Thoracic aorta (tissue), 2 donors: ENCODE measurements at regions not wholly inside any gene's neighbourhood (a gene's known extent, or its start where the extent isn't known, plus 50 kb on each side); places are given as distances from the start of the nearest gene placed in this dataset.

Experiments used
- ATAC-seq: fragments of 150-250 bp; one replicate; pipeline ENCODE4 v1.8.0; 2017; ENCODE audit warnings: low read depth; ENCODE audit not compliant: insufficient number of reproducible peaks, low FRiP score
- DNase-seq: peaks from one replicate; pipeline ENCODE4 v3.0.0-alpha.2; 2020; ENCODE audit warnings: low spot score
- H3K27ac ChIP-seq, 2 donors: fragments of 200-600 bp; sonication (generic); 1 replicate in 1 of 2; 2 replicates in 1 of 2; pipeline ENCODE4 v1.5.1; 2016; ENCODE audit warnings: mild to moderate bottlenecking in 2 of 2, moderate library complexity in 2 of 2
- H3K27me3 ChIP-seq: fragments of 200-600 bp; sonication (generic); replicated peaks from 2 replicates; pipeline ENCODE4 v1.6.0; 2016; ENCODE audit warnings: mild to moderate bottlenecking; ENCODE audit not compliant: insufficient read depth
- H3K36me3 ChIP-seq: fragments of 200-600 bp; sonication (generic); one replicate; pipeline ENCODE4 v1.5.1; 2016
- H3K4me1 ChIP-seq, 2 donors: fragments of 200-600 bp; sonication (generic); 1 replicate in 1 of 2; 2 replicates in 1 of 2; pipeline versions ENCODE4 v1.5.1 to v1.6.0; 2016; ENCODE audit warnings: low read depth in 2 of 2, mild to moderate bottlenecking in 1 of 2; ENCODE audit not compliant: control insufficient read depth in 1 of 2
- H3K4me3 ChIP-seq: fragments of 200-600 bp; sonication (generic); 2 replicates; pipeline ENCODE4 v1.5.1; 2016; ENCODE audit warnings: mild to moderate bottlenecking
- H3K9me3 ChIP-seq: fragments of 200-600 bp; sonication (generic); 2 replicates; pipeline ENCODE4 v1.5.1; 2016
- TF ChIP-seq, protein P1 (sequence below): fragments of 200-600 bp; sonication (generic); IDR thresholded peaks from one replicate; pipeline ENCODE4 v1.5.1; 2019; ENCODE audit warnings: antibody characterized with exemption

- no peak overlapping the region for H3K27ac ChIP-seq
- no peaks in the 10 kb centered on the region for H3K36me3 ChIP-seq
- DNase-seq: no peak
- H3K9me3 ChIP-seq: no peaks in the 10 kb centered on the region
- TF ChIP-seq, protein P1, sequence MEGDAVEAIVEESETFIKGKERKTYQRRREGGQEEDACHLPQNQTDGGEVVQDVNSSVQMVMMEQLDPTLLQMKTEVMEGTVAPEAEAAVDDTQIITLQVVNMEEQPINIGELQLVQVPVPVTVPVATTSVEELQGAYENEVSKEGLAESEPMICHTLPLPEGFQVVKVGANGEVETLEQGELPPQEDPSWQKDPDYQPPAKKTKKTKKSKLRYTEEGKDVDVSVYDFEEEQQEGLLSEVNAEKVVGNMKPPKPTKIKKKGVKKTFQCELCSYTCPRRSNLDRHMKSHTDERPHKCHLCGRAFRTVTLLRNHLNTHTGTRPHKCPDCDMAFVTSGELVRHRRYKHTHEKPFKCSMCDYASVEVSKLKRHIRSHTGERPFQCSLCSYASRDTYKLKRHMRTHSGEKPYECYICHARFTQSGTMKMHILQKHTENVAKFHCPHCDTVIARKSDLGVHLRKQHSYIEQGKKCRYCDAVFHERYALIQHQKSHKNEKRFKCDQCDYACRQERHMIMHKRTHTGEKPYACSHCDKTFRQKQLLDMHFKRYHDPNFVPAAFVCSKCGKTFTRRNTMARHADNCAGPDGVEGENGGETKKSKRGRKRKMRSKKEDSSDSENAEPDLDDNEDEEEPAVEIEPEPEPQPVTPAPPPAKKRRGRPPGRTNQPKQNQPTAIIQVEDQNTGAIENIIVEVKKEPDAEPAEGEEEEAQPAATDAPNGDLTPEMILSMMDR: no peak
- H3K27me3 ChIP-seq: no peaks in the 10 kb centered on the region
- H3K4me1 ChIP-seq: peaks cover 12 to 46% of the 10 kb centered on the region in 2 donors
- no peak for ATAC-seq
- H3K4me3 ChIP-seq: no peak overlapping the region
Measured at GRCh38 chr6:15793826-15794225, 131.0 kb upstream of the DTNBP1 start.

- peak overlapping the region in 1 of 2 donors; percentile 14 for H3K27ac ChIP-seq
- H3K4me3 ChIP-seq: no peak overlapping the region
- DNase-seq: no peak
- TF ChIP-seq, protein P1: no peak
- no peak for ATAC-seq
- H3K4me1 ChIP-seq: peaks cover 12 to 46% of the 10 kb centered on the region in 2 donors
- no peaks in the 10 kb centered on the region for H3K9me3 ChIP-seq
- H3K27me3 ChIP-seq: no peaks in the 10 kb centered on the region
- no peaks in the 10 kb centered on the region for H3K36me3 ChIP-seq
Measured at GRCh38 chr6:15793288-15793687, 130.5 kb upstream of the DTNBP1 start.

DNA sequence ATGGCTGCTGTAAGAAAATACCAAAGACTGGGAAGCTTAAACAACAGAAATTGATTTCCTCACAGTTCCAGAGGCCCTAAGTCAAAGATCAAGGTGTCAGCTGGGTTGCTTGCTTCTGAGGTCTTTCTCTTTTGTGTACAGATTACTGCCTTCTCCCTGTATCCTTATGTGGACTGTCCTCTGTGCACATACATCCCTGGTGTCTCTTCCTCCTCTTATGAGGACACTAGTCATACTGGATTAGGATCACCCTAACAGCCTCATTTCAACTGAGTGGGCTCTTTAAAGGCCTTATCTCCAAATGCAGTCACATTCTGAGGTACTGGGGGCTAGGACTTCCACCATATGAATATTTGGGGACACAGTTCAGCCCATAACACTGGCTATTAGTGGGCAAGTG is 130.0 kb upstream of the DTNBP1 start:
- Histone ChIP-seq H3K4me3 (no peak overlapping the region), H3K4me1 (peaks cover 12 to 45% of the 10 kb centered on the region in 2 donors), H3K27ac (peak overlapping the region in 1 of 2 donors; percentile 14), H3K27me3 (no peaks in the 10 kb centered on the region), H3K9me3 (no peaks in the 10 kb centered on the region), H3K36me3 (no peaks in the 10 kb centered on the region)
- DNase-seq (no peak), ATAC-seq (no peak)
- TF ChIP-seq, protein P1: no peak

DNA sequence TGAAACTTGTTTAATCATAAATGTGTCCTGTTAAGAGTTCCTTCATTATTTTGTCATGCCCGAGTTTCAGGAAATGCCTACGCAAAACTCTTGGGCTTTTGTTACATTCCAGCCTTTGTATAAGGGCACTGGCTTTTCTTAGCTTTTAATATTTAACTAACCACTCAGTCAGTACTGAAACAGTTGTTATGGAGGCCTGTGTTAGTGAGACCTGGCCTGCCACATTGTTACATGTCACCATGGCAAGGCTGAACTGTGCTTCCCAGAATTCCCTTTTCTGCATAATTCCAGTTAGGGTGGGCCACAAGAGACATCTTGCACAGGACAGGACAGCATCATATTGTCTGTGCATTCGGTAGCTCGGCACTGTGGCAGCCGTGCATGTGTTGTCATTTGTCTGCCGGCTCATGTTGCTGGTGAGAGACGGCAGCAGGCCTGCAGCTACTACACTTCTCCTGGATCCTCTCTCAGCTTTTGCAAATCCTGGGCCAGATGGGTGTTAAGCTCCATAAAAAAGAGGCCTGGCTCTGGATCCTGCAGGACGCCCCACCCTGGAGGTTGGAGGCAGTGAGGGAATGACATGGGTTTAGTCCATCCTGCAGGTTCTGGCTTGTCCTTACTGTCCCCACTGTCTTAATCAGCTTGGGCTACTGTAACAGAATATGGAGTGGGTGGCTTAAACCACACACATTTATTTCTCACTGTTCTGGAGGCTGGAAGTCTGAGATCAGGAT is 128.8 kb upstream of the DTNBP1 start:
- no peak overlapping the region for H3K4me3 ChIP-seq
- TF ChIP-seq, protein P1: no peak
- no peaks in the 10 kb centered on the region for H3K36me3 ChIP-seq
- no peak for DNase-seq
- peak overlapping the region in 1 of 2 donors; percentile 45 for H3K27ac ChIP-seq
- H3K9me3 ChIP-seq: no peaks in the 10 kb centered on the region
- ATAC-seq: no peak
- H3K4me1 ChIP-seq: peaks cover 12 to 32% of the 10 kb centered on the region in 2 donors
- no peaks in the 10 kb centered on the region for H3K27me3 ChIP-seq

DNA sequence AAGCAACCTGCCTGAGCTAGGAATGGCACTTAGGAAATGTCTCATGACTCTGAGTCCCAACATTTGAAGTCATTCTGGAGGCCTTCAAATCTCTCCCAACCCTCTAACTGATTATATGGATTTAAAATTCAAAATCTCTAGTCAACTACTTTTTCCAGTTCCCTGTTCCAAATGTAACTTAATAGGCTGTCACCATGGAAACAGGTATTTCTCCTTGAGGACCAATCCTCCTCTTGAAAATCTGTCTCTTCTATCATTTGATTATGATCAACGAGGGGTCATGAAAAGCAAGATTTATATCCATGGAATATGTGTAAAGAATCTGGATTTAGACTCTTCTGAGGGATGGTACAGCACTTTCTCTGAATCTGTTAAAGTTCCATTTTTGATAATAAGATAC is 127.3 kb upstream of the DTNBP1 start:
- Histone ChIP-seq H3K36me3 (no peaks in the 10 kb centered on the region), H3K27me3 (no peaks in the 10 kb centered on the region), H3K27ac (no peak overlapping the region), H3K4me3 (no peak overlapping the region), H3K9me3 (no peaks in the 10 kb centered on the region), H3K4me1 (peaks cover 12 to 30% of the 10 kb centered on the region in 2 donors)
- no peak for ATAC-seq
- TF ChIP-seq, protein P1: no peak
- no peak for DNase-seq
